HG03025 (cell line): ENCODE measurements at regions not wholly inside any gene's neighbourhood (a gene's known extent, or its start where the extent isn't known, plus 50 kb on each side); places are given as distances from the start of the nearest gene placed in this dataset.
"Not testable (repeated sequence)": the region's sequence is repeated elsewhere in the genome, so short reads cannot be mapped to it uniquely, and the experiment has no call there.

Experiments used
- ATAC-seq: cut with Tn5 transposase; IDR thresholded peaks from one replicate; pipeline ENCODE4 v1.9.1; 2021; ENCODE audit warnings: mild to moderate bottlenecking, moderate library complexity; ENCODE audit not compliant: unreplicated experiment, low FRiP score

DNA sequence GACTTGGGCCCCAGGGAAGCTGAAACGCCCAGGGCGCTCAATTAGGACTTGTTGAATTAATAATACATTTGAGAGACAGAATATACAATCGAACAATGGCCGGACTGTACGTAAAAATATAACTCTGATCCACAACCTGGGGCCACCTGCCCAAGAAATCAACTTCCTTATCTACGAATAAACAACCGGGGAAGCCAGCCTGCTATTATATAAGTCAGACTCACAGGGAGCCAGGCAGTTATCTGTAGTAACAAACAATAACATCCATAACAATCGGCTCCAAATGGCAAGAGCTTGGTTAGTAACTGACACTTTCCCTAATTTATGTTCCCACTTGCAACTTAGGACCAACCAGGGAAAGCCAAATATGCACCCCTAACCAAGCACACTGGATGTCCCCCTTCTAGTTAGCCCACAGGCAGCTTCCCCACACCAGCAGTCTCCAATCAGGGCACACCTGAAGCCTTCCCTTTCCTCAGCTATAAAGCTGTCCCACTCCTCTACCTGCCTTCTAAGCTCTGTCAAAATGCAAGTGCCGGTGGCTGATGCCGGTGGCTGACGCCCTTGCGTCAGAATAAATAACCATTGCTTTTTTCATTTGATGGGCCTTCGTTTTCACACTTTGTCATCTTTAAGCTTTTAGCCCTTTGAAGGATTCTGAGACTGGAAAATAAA is 135.2 kb downstream of the FAM72B start:
- not testable (repeated sequence) for ATAC-seq

DNA sequence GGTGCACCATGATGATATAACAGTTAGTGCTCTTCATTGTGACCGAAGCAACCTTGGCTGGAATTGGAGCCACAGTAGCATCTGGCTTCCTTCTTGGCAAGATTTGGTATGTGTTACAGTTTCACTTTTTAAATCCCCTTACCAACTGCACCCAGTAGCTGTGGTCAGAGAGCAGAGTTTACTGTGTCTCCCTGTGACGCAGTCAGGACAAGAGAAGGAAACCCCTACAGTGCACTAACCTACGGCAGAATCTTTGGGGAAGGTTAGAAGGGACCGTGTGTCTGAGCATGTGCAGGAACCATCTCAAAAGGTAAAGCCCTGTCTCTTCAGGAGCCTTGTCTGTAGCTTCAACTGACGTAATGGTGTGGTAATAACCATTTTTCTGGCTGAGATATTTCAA is 134.0 kb downstream of the FAM72B start:
- not testable (repeated sequence) for ATAC-seq

DNA sequence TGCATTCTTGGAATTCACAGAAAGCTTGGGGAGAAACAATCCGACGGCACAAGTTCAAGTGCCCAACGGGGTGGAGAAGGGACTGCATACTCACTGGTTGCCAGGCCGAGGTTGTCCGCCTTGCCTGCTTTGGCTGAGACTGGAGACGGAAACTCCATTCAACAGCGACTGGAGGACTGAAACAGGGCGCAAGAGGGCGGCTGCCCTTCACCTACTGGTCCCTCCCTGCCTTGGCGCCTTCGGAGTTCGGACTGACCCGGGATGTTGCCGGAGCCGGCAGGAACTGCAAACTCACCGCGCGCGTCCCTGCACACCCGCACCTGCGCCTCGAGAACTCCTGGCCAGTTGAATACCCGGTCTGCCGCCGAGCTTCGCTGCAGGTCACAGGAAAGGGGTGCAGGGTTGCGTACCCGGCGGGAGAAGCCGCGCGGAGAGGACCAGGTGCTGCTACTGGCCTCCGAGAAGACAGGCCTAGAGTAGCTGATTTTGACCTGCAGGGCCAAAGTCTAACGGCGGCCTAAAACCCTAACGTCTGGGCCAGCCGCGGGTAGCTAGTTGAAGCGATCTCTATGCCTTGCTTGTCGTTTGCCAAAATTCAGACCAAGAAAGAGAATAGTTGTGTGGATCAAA is 132.9 kb downstream of the FAM72B start:
- ATAC-seq: not testable (repeated sequence)

DNA sequence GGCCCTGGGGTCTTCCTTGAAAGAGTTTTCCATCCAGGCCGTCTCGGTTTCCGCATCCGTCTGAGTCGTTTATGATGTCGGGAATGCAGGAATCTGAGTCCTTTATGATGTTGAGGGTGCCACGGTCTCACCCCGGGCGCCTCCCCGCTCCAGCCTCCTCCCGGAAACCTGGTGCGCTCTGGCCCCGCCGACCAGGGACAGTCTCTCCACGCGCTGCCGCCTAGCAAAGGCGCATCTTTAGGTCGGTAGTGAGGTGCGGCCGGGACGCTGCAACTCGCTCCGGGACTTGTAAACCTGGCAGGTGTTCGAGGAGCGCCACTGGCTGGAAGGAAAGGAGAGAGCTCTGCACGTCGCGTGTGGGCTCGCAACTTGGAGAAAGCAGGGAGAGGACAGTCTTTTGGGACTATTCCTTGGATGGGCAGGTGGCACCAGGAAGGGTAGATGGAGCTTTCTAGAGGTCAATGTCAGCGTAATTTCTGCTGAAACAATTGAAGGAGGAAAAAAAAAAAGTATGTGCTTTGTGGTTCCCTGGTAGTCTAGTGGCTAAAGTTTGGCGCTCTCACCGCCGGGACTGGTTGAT is 132.0 kb downstream of the FAM72B start:
- ATAC-seq: not testable (repeated sequence)

- ATAC-seq: not testable (repeated sequence)
Observed at GRCh38 chr1:121054928-121055327, 129.2 kb downstream of the FAM72B start.

GRCh38 chr1:121066925-121067324 is 117.2 kb downstream of the FAM72B start:
- not testable (repeated sequence) for ATAC-seq

GRCh38 chr1:121068738-121069499 is 115.2 kb downstream of the FAM72B start:
- ATAC-seq: not testable (repeated sequence)

GRCh38 chr1:121073852-121074251 is 110.3 kb downstream of the FAM72B start:
- not testable (repeated sequence) for ATAC-seq

DNA sequence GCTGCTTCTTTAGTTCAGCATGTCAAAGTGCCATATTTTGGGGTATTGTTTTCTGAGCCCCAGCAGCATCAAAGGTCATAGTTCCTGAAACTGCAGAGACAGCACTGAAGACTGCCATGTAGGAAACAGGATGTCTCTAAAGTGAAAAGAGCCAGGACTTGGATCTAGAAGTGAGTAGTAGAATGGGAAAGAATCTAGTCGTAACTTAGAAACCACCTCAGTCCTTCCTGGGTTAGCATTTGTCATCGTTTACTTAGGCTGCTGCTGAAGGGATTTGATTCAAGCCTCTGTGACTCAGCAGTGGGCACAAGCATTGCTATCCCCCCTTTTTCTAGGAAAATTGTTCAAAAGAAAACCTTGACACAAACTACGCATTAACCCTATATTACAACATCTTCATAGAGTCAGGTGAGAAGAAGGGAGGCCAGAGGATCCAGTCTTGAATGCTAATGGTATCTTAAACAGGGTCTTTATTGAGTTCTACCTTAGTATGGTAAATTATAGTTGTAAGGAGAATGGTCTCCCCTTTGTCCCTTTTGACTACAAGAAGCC is 108.8 kb downstream of the FAM72B start:
- ATAC-seq: not testable (repeated sequence)

DNA sequence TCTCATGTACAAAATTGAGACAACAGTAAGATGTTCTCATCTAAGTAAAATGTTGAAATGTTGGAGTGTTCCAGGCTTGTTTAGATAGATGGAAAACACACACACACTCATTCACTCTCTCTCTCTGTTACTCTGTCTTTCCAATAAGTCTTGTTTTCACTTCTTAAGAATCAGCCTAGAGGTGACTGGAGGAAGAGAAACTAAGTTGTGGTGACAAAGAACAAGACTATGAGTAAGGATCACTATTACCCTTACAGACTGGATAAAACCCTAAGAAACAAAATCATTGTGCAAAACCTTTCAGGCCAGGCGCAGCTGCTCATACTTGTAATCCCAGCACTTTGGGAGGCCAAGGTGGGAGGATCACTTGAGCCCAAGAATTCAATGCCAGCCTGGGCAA is 107.5 kb downstream of the FAM72B start:
- peak; percentile 93 for ATAC-seq

DNA sequence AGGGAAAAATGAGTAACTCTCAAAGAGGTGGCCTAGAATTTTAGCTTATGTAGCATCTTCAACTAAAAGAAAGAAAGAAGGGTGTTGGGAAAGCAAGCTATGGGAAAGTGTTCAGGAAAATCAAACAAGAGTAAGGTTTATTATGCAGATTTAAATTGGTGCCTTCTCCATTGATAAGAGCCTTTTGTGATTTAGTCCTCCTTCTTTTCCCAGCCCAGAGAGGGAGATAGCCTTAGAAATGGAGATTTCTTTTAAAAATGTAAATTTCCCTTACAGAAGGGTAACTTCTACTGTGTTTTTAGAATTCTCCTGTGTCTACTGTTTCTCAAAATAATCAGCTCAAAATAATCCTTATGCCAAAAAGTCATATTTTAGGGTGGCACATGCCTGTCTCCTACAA is 104.5 kb downstream of the FAM72B start:
- ATAC-seq: not testable (repeated sequence)

- not testable (repeated sequence) for ATAC-seq
Observed at GRCh38 chr1:121080197-121080903, 103.8 kb downstream of the FAM72B start.

- ATAC-seq: not testable (repeated sequence)
Observed at GRCh38 chr1:121080904-121081264, 103.3 kb downstream of the FAM72B start.

- ATAC-seq: not testable (repeated sequence)
Observed at GRCh38 chr1:121081625-121082199, 102.4 kb downstream of the FAM72B start.

- not testable (repeated sequence) for ATAC-seq
Observed at GRCh38 chr1:121082995-121083394, 101.1 kb downstream of the FAM72B start.

- not testable (repeated sequence) for ATAC-seq
Observed at GRCh38 chr1:121086249-121086648, 97.9 kb downstream of the FAM72B start.

GRCh38 chr1:121087221-121087620 is 96.9 kb downstream of the FAM72B start:
- ATAC-seq: not testable (repeated sequence)

DNA sequence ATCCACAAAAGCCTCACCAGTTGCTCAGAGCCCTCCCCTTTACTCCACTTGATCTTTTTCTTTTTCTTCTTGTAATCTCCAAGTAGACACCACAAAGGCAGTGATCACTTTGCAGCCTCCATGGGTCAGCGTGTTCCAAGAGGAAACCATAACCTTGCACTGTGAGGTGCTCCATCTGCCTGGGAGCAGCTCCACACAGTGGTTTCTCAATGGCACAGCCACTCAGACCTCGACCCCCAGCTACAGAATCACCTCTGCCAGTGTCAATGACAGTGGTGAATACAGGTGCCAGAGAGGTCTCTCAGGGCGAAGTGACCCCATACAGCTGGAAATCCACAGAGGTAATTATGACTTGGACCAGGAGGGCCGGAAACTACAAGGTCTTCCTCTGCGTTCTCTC is 95.6 kb downstream of the FAM72B start:
- ATAC-seq: not testable (repeated sequence)

GRCh38 chr1:121092329-121092968 is 91.7 kb downstream of the FAM72B start:
- ATAC-seq: not testable (repeated sequence)
